HEK293T (cell line): ENCODE measurements at regions not wholly inside any gene's neighbourhood (a gene's known extent, or its start where the extent isn't known, plus 50 kb on each side); places are given as distances from the start of the nearest gene placed in this dataset.
"Not testable (repeated sequence)": the region's sequence is repeated elsewhere in the genome, so short reads cannot be mapped to it uniquely, and the experiment has no call there.

Experiments used
- CTCF ChIA-PET: fragments of 350-600 bp; formaldehyde crosslinking; extraction: SDS; loops from one replicate; lab custom pipeline; 2021; ENCODE audit warnings: antibody characterized with exemption, inconsistent platforms; lab: Yijun Ruan, JAX
- POLR2A ChIA-PET: fragments of 350-600 bp; formaldehyde crosslinking; extraction: SDS; loops from one replicate; lab custom pipeline; 2020; ENCODE audit warnings: antibody characterized with exemption, inconsistent platforms; lab: Yijun Ruan, JAX
- DNase-seq: peaks from one replicate; pipeline ENCODE4 v3.0.0; 2012; ENCODE audit warnings: mixed read lengths; ENCODE audit errors: extremely low spot score
- ARNT ChIP-seq: fragments of 450-650 bp; IDR thresholded peaks from 2 replicates; pipeline ENCODE4 v1.6.1; 2017; ENCODE audit warnings: mild to moderate bottlenecking
- BHLHE40 ChIP-seq: fragments of 450-650 bp; IDR thresholded peaks from 2 replicates; pipeline ENCODE4 v1.6.1; 2016; ENCODE audit warnings: mild to moderate bottlenecking, moderate library complexity, borderline replicate concordance
- CTBP1 ChIP-seq: fragments of 450-650 bp; IDR thresholded peaks from 2 replicates; pipeline ENCODE4 v1.6.1; 2016; ENCODE audit warnings: borderline replicate concordance
- ELF4 ChIP-seq: fragments of 450-650 bp; IDR thresholded peaks from 2 replicates; pipeline ENCODE4 v1.6.1; 2017; ENCODE audit warnings: antibody characterized with exemption
- FOXA1 ChIP-seq: fragments of 450-650 bp; IDR thresholded peaks from 2 replicates; pipeline ENCODE4 v1.6.1; 2016; ENCODE audit warnings: mild to moderate bottlenecking
- FOXK2 ChIP-seq: fragments of 450-650 bp; IDR thresholded peaks from 2 replicates; pipeline ENCODE4 v1.6.1; 2016; ENCODE audit warnings: mild to moderate bottlenecking
- FOXM1 ChIP-seq: fragments of 450-650 bp; IDR thresholded peaks from 2 replicates; pipeline ENCODE4 v1.6.1; 2017; ENCODE audit warnings: mild to moderate bottlenecking, borderline replicate concordance
- HDGF ChIP-seq: fragments of 450-650 bp; IDR thresholded peaks from 2 replicates; pipeline ENCODE4 v1.6.1; 2017; ENCODE audit warnings: antibody characterized with exemption, borderline replicate concordance
- L3MBTL2 ChIP-seq: fragments of 450-650 bp; conservative IDR thresholded peaks from 2 replicates; pipeline ENCODE4 v1.6.1; 2016; ENCODE audit warnings: mild to moderate bottlenecking
- LEF1 ChIP-seq: fragments of 450-650 bp; IDR thresholded peaks from 2 replicates; pipeline ENCODE4 v1.6.1; 2017; ENCODE audit warnings: mild to moderate bottlenecking, borderline replicate concordance
- NFRKB ChIP-seq: fragments of 450-650 bp; IDR thresholded peaks from 2 replicates; pipeline ENCODE4 v1.6.1; 2016; ENCODE audit warnings: mild to moderate bottlenecking, moderate library complexity
- SP1 ChIP-seq: fragments of 450-650 bp; IDR thresholded peaks from 2 replicates; pipeline ENCODE4 v1.6.1; 2017
- SUZ12 ChIP-seq: fragments of 450-650 bp; IDR thresholded peaks from 2 replicates; pipeline ENCODE4 v1.6.1; 2016; ENCODE audit warnings: mild to moderate bottlenecking
- TARDBP ChIP-seq: fragments of 450-650 bp; IDR thresholded peaks from 2 replicates; pipeline ENCODE4 v1.6.1; 2016
- ZNF384 ChIP-seq: fragments of 450-650 bp; IDR thresholded peaks from 2 replicates; pipeline ENCODE4 v1.6.1; 2016
- TF ChIP-seq, protein P1 (sequence below): fragments of 450-650 bp; IDR thresholded peaks from 2 replicates; pipeline ENCODE4 v1.6.1; 2016

DNA sequence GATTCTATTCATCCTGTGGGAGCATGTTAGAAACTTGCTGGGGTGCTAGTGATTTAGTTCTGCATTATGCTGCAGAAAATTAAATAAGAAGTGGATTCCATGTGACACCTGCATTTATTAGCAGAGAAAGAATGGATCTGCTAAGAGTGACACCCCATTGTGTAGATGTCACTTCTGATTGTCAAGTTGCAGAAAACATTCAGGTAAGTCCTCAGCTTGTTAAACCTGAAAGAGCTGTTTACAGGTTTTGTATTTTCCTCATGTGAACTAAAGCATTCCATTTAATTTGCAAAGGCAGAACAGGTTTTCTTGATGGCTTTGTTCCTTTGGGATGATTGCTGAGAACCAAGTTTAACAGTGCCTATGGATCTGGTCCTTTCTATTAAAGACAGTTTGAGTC lies 238.7 kb downstream of the ABCC12 start:
- ChIA-PET POLR2A (no interaction called here), CTCF (interaction anchor here (1.1 kb wide), 1 partner anchor 138 kb away, joined by 3 read pairs; no protein-coding TSS in a partner anchor)
- TF ChIP-seq ELF4 (no peak), L3MBTL2 (no peak), FOXM1 (no peak), CTBP1 (no peak), FOXA1 (no peak), SP1 (no peak)
- TF ChIP-seq, protein P1, sequence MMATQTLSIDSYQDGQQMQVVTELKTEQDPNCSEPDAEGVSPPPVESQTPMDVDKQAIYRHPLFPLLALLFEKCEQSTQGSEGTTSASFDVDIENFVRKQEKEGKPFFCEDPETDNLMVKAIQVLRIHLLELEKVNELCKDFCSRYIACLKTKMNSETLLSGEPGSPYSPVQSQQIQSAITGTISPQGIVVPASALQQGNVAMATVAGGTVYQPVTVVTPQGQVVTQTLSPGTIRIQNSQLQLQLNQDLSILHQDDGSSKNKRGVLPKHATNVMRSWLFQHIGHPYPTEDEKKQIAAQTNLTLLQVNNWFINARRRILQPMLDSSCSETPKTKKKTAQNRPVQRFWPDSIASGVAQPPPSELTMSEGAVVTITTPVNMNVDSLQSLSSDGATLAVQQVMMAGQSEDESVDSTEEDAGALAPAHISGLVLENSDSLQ = no peak
- no peak for DNase-seq

DNA sequence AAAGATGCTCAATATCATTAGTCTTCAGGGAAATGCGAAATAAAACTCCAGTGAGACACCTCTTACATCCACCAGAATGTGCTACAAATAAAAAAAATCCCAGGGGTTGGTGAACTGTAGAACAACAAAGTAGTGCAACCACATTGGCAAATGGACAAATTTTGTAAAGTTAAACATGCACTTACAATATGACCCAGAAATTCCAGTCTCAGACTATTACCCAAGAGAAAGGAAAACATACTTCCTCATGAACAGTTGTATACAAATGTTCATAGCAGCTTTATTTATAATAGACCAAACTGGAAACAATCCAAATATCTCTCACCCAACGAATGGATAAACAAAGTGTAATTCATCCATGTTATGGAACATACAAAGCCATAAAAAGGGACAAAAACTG lies 239.5 kb downstream of the ABCC12 start:
- ChIA-PET POLR2A (no interaction called here), CTCF (no interaction called here)
- TF ChIP-seq ELF4 (no peak), BHLHE40 (no peak), TARDBP (no peak)
- TF ChIP-seq, protein P1 = no peak
- no peak for DNase-seq

- CTCF ChIA-PET = no interaction called here
- TF ChIP-seq BHLHE40 (no peak), LEF1 (no peak), ZNF384 (no peak), FOXK2 (no peak), SUZ12 (no peak), L3MBTL2 (no peak), CTBP1 (no peak), ELF4 (no peak), SP1 (no peak), HDGF (no peak), NFRKB (no peak), TARDBP (no peak), ARNT (no peak), FOXA1 (no peak), FOXM1 (no peak)
- TF ChIP-seq, protein P1 = no peak
- POLR2A ChIA-PET = no interaction called here
Measured at GRCh38 chr16:47907109-47907508, 248.7 kb downstream of the ABCC12 start.

GRCh38 chr16:47905771-47906170 lies 250.0 kb downstream of the ABCC12 start:
- no peak for DNase-seq
- TF ChIP-seq ARNT (no peak), SUZ12 (no peak), ZNF384 (no peak), CTBP1 (no peak), FOXM1 (no peak), HDGF (no peak), TARDBP (no peak), ELF4 (no peak), BHLHE40 (no peak), FOXA1 (no peak), NFRKB (no peak), LEF1 (no peak), L3MBTL2 (no peak), SP1 (no peak), FOXK2 (no peak)
- TF ChIP-seq, protein P1 = no peak
- ChIA-PET CTCF (no interaction called here), POLR2A (no interaction called here)

More at GRCh38 chr16:47907109-47907508, 248.7 kb downstream of the ABCC12 start:
- DNase-seq = no peak

DNA sequence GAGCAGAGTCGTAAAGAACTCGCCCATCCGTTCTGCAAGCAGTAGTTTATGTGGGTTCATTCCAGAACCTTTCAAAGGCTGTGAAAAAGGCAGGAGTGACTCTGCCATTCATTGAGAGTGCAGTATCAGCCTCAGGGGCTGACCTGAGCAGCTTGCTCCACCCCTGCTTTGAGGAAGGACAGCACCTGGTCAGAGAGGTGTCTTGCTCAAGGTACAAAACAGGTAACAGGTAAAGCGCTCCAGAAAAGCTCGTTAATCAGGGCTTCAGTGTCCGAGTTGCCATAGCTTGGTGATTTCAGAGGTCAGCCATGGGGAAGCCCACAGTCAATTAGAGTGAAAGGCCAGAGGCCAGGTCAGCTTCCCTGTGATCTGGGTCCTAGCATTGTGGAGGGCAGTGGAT lies 251.1 kb downstream of the ABCC12 start:
- no peak for DNase-seq
- ChIA-PET CTCF (no interaction called here), POLR2A (no interaction called here)
- TF ChIP-seq L3MBTL2 = no peak
- TF ChIP-seq ELF4 = no peak
- no peak for TF ChIP-seq FOXM1
- no peak for TF ChIP-seq SUZ12
- TF ChIP-seq ARNT = no peak
- no peak for TF ChIP-seq SP1
- TF ChIP-seq CTBP1 = no peak

DNA sequence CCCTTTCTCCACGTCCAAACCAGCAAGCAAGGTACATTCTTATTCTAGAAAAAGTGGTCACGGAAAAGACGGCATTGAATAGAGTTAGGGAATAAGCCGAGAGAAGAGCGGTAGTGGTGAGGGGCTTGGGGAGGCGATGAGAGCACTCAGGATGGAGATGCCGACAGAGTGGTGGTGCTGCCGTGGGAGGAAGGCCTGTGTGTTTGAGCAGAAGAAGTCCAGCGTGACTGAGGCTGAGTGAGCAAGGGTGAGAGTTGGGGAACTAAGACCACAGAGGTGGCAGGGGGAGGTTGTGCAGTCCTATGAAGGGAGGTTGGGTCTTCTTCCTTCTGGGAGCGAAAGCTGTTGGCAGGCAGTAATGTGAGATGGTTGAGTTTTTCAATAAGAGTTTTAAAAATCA lies 252.3 kb downstream of the ABCC12 start:
- TF ChIP-seq FOXA1 (no peak), NFRKB (no peak), CTBP1 (no peak), LEF1 (no peak), ZNF384 (no peak), BHLHE40 (no peak), ELF4 (no peak), HDGF (no peak), TARDBP (no peak)
- ChIA-PET POLR2A (no interaction called here), CTCF (no interaction called here)
- no peak for DNase-seq

GRCh38 chr16:47897105-47897504 lies 258.7 kb downstream of the ABCC12 start:
- DNase-seq, POLR2A ChIA-PET, CTCF ChIA-PET: not testable (repeated sequence)
